MCF 10A (cell line): ENCODE measurements at regions not wholly inside any gene's neighbourhood (a gene's known extent, or its start where the extent isn't known, plus 50 kb on each side); places are given as distances from the start of the nearest gene placed in this dataset.
A peak's percentile ranks its signal among the peaks of the same experiment; 100 is the strongest.

Experiments
- BruUV-seq: library from RNA; stranded (reverse); fragments of 400-500 nt; replicated peaks from 2 replicates; lab custom pipeline; 2021; lab: Mats Ljungman, UMichigan
- CTCF ChIA-PET: fragments of 300-600 bp; sonication (Branson Sonifier 250); formaldehyde crosslinking; extraction: SDS; loops from one replicate; lab custom pipeline; 2021; ENCODE audit warnings: antibody characterized with exemption, inconsistent platforms; lab: Yijun Ruan, JAX
- POLR2A ChIA-PET: fragments of 300-600, 350-650 bp; sonication (Branson Sonifier 250); formaldehyde crosslinking; extraction: SDS; loops from one replicate; lab custom pipeline; 2020; ENCODE audit warnings: antibody characterized with exemption, inconsistent platforms; lab: Yijun Ruan, JAX
- DNase-seq: peaks from one replicate; pipeline ENCODE4 v3.0.0-alpha.2; 2018; ENCODE audit not compliant: unreplicated experiment
- H3K27ac Mint-ChIP-seq: one replicate; pipeline ENCODE4 v1.8.0; 2022; ENCODE audit warnings: mild to moderate bottlenecking, low read depth, mixed read lengths; ENCODE audit not compliant: unreplicated experiment
- H3K27me3 Mint-ChIP-seq: one replicate; pipeline ENCODE4 v1.8.0; 2022; ENCODE audit warnings: mixed read lengths; ENCODE audit not compliant: insufficient read depth, unreplicated experiment
- H3K36me3 Mint-ChIP-seq: one replicate; pipeline ENCODE4 v1.8.0; 2022; ENCODE audit warnings: mild to moderate bottlenecking, moderate library complexity, mixed read lengths; ENCODE audit not compliant: insufficient read depth, unreplicated experiment
- H3K4me1 Mint-ChIP-seq: one replicate; pipeline ENCODE4 v1.8.0; 2022; ENCODE audit warnings: mixed read lengths; ENCODE audit not compliant: insufficient read depth, unreplicated experiment
- H3K4me3 Mint-ChIP-seq: one replicate; pipeline ENCODE4 v1.8.0; 2022; ENCODE audit warnings: mild to moderate bottlenecking, moderate library complexity, mixed read lengths; ENCODE audit not compliant: unreplicated experiment
- H3K9me3 Mint-ChIP-seq: one replicate; pipeline ENCODE4 v1.8.0; 2022; ENCODE audit warnings: mixed read lengths; ENCODE audit not compliant: unreplicated experiment
- intact Hi-C: fragments of 100-400 bp; cut with micrococcal nuclease; formaldehyde crosslinking; loops from 2 replicates; pipeline ENCODE4 v1.14.1; 2022
- TF ChIP-seq, protein P1 (sequence below): fragments of 200-600 bp; IDR thresholded peaks from one replicate; pipeline ENCODE4 v1.8.0; 2022; ENCODE audit warnings: antibody characterized with exemption, mild to moderate bottlenecking; ENCODE audit not compliant: unreplicated experiment

DNA sequence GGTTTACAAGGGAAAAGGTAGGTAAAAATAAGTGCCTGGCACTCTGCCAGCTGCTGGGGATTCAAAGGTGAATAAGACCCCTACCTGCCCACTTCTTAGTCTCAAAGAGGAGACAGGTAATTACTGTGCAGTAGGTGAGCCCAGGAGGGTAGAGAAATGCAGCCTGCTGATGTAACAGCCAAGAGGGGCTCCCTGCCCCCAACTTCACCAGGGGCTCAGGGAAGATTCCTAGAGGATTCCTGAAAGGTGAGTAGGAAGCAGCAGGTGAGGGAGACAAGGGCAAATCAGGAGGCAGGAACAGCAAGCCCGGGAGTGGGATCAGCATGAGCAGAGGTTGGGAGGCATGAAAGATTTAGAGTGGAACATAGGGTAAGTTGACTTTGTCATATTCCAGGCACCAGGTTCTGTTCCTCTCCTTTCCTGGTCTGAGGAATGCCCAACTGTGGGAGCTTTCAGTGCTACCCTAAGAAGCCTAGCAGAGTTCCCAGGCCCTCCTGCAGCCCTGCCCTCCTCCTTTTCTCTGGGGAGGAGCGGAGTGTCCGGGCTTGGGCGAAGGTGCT lies 258.1 kb downstream of the LRFN2 start:
- H3K27me3 Mint-ChIP-seq, result no peaks in the 10 kb centered on the region
- DNase-seq, result no peak
- intact Hi-C loops, result loop anchor here (5.0 kb wide), 1 partner anchor 258 kb away; the partner anchor contains the start of gene LRFN2
- H3K4me1 Mint-ChIP-seq, result no peaks in the 10 kb centered on the region
- H3K9me3 Mint-ChIP-seq, result peaks cover 16% of the 10 kb centered on the region
- H3K4me3 Mint-ChIP-seq, result no peak overlapping the region
- H3K36me3 Mint-ChIP-seq, result no peaks in the 10 kb centered on the region
- ChIA-PET POLR2A (no interaction called here), CTCF (interaction anchor here (0.5 to 1.8 kb wide), 14 partner anchors 13 to 1071 kb away, joined by 3 to 17 read pairs (median 3); no protein-coding TSS in a partner anchor)
- no peak overlapping the region for H3K27ac Mint-ChIP-seq
- no TSS peak for BruUV-seq
- TF ChIP-seq, protein P1, sequence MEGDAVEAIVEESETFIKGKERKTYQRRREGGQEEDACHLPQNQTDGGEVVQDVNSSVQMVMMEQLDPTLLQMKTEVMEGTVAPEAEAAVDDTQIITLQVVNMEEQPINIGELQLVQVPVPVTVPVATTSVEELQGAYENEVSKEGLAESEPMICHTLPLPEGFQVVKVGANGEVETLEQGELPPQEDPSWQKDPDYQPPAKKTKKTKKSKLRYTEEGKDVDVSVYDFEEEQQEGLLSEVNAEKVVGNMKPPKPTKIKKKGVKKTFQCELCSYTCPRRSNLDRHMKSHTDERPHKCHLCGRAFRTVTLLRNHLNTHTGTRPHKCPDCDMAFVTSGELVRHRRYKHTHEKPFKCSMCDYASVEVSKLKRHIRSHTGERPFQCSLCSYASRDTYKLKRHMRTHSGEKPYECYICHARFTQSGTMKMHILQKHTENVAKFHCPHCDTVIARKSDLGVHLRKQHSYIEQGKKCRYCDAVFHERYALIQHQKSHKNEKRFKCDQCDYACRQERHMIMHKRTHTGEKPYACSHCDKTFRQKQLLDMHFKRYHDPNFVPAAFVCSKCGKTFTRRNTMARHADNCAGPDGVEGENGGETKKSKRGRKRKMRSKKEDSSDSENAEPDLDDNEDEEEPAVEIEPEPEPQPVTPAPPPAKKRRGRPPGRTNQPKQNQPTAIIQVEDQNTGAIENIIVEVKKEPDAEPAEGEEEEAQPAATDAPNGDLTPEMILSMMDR, result no peak

DNA sequence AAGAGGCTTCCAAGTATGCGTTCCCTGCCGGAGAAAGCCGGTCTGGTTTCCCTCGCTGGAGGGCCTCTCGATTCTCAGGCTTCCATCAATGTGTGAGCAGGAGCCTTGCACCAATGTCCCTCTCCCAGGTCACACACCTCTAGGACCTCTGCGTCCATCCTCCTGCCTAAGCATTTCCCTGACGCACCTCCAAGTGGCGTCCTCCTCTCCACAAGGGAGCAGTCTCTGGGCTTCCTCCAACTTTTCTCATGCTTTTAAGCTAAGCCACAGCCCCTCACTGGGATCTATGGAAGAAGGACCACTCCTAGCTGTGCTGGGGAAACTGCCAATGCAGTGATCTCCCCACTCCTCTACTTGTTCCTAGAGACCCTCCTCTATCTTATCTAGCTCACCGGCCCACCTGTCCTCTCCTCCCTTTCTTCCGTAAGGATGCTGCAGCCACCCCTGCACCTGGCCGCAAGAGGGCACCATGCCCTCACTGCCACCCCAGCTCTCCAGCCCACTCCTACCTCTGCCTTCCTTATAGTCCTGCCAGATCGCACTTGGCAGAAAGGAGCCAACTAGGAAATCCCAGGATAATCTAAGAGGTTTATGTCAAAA lies 258.7 kb downstream of the LRFN2 start:
- no peak overlapping the region for H3K4me3 Mint-ChIP-seq
- H3K4me1 Mint-ChIP-seq, result no peaks in the 10 kb centered on the region
- H3K27ac Mint-ChIP-seq, result no peak overlapping the region
- POLR2A ChIA-PET, result no interaction called here
- no peaks in the 10 kb centered on the region for H3K27me3 Mint-ChIP-seq
- no TSS peak for BruUV-seq
- H3K36me3 Mint-ChIP-seq, result no peaks in the 10 kb centered on the region
- TF ChIP-seq, protein P1, result peak; percentile 40
- DNase-seq, result peak; percentile 30
- CTCF ChIA-PET, result interaction anchor here (0.5 to 1.8 kb wide), 15 partner anchors 13 to 1072 kb away, joined by 3 to 17 read pairs (median 3); no protein-coding TSS in a partner anchor
- intact Hi-C loops, result loop anchor here (5.0 kb wide), 1 partner anchor 259 kb away; the partner anchor contains the start of gene LRFN2
- H3K9me3 Mint-ChIP-seq, result peaks cover 16% of the 10 kb centered on the region

DNA sequence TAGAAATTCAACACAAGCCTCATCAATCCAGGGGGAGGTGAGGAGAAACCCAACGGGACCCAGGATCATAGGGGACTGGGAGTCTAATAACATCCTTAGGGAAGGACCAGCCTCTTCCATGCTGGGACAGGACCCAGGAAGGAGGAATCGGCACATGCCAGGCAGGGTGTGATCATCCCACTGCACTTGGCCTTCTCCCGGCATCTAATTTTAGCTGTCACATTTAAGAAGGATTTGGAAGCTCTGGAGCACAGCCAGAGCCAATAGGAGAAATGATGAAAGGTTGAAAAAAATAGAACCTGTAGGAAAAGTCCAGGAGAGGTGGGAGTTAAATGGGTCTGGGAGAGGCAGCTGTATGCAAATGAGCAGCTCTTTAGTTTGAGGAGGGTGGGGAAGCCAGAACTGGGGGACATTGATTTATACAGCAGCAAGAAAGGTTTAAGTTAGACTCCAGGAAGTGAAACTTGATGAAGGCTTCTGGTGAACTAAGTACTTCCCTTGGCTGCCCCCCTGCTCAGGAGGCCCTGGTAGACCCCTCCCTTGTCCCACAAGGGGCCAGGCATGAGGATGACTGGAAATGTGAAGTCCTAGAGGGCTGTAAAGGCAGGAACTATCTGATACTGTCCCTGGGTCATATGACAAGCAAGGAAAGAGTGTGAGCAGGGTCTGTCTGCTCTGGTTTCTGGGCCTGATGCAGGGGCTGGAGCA lies 260.3 kb downstream of the LRFN2 start:
- H3K27me3 Mint-ChIP-seq, result no peaks in the 10 kb centered on the region
- TF ChIP-seq, protein P1, result no peak

DNA sequence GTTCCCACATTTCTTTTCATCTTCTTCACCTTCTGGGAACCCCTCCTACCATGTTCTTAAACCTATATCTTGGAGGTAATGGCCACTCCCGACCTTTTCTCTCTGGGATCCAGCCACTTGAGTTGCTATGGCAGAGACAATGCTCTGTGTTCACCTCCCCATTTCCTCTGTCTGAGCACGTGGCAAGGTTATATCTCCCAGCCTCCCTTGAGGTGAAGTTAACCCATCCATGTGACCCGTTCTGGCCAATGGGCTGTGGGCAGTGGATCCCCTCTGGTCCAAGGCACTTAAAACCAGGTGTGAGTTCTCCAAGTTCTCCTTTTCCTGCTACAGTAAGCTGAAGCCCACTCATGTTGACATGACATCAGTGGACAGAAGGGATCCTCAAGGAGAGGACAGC lies 261.4 kb downstream of the LRFN2 start:
- CTCF ChIA-PET, result no interaction called here
- H3K27me3 Mint-ChIP-seq, result no peaks in the 10 kb centered on the region
- BruUV-seq, result no TSS peak

More for the DNA sequence above, 260.3 kb downstream of the LRFN2 start:
- Mint-ChIP-seq H3K36me3 (no peaks in the 10 kb centered on the region), H3K27ac (no peak overlapping the region), H3K9me3 (peaks cover 8% of the 10 kb centered on the region), H3K4me3 (no peak overlapping the region), H3K4me1 (no peaks in the 10 kb centered on the region)
- ChIA-PET POLR2A (interaction anchor here (0.6 kb wide), 1 partner anchor 224 kb away, joined by 3 read pairs; no protein-coding TSS in a partner anchor), CTCF (interaction anchor here (0.6 to 0.7 kb wide), 2 partner anchors 253 to 497 kb away, joined by 3 read pairs; no protein-coding TSS in a partner anchor)
- BruUV-seq, result no TSS peak
- no peak for DNase-seq
- intact Hi-C loops, result loop anchor here (5.0 kb wide), 1 partner anchor 260 kb away; the partner anchor contains the start of gene LRFN2

More for the DNA sequence above, 261.4 kb downstream of the LRFN2 start:
- Mint-ChIP-seq H3K4me3 (no peak overlapping the region), H3K27ac (no peak overlapping the region), H3K36me3 (no peaks in the 10 kb centered on the region), H3K4me1 (no peaks in the 10 kb centered on the region), H3K9me3 (peaks cover 8% of the 10 kb centered on the region)
- intact Hi-C loops, result loop anchor here (5.0 kb wide), 1 partner anchor 262 kb away; the partner anchor contains the start of gene LRFN2
- POLR2A ChIA-PET, result no interaction called here
- TF ChIP-seq, protein P1, result no peak
- DNase-seq, result no peak
